ENCODE measurements at regions not wholly inside any gene's neighbourhood (a gene's known extent, or its start where the extent isn't known, plus 50 kb on each side); places are given as distances from the start of the nearest gene placed in this dataset.

DNA sequence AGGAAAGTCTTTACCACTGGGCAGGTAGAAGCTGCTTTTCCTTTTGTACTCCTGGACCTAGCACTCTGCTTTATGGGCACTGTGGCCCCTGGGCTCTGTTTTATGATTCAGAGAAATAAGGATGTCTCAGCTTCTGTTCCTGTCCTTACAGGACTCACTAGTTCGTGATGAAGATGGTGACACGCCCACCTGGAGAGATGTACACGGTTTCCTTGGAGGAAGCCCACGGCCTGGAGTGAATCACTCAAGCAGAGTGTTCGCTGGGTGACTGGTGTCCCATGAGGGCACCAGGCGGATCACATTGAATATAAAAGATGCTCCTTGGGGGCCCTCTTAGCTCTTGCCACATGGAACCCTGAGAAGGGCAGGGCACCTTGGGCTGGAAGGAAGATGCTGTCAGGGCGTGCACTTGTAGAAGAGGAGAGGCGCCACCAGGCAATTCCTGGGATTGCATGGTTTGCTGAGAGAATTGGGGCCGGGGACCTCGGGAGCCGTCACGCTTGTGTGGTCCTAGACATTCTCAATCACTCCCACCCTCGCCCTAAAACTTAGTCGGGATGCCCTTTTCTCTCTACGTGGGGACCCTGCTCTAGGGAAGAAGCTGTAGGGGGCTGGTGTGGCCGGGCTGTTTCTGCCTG, 202.6 kb downstream of the TSHZ3 start:
- Histone ChIP-seq H3K36me3 (ENCODE audit: low read depth) (no peaks in the 10 kb centered on the region), H3K9me3 (no peaks in the 10 kb centered on the region), H3K4me1 (ENCODE audit: low read depth) (no peaks in the 10 kb centered on the region), H3K4me3 (no peak overlapping the region)
- TF ChIP-seq, protein P1, sequence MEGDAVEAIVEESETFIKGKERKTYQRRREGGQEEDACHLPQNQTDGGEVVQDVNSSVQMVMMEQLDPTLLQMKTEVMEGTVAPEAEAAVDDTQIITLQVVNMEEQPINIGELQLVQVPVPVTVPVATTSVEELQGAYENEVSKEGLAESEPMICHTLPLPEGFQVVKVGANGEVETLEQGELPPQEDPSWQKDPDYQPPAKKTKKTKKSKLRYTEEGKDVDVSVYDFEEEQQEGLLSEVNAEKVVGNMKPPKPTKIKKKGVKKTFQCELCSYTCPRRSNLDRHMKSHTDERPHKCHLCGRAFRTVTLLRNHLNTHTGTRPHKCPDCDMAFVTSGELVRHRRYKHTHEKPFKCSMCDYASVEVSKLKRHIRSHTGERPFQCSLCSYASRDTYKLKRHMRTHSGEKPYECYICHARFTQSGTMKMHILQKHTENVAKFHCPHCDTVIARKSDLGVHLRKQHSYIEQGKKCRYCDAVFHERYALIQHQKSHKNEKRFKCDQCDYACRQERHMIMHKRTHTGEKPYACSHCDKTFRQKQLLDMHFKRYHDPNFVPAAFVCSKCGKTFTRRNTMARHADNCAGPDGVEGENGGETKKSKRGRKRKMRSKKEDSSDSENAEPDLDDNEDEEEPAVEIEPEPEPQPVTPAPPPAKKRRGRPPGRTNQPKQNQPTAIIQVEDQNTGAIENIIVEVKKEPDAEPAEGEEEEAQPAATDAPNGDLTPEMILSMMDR (IDR thresholded peaks at IDR 0.05) = no peak
- ATAC-seq (no peak), DNase-seq (no peak)
- intact Hi-C loops (cut with DNase I, micrococcal nuclease) = no loop called here

DNA sequence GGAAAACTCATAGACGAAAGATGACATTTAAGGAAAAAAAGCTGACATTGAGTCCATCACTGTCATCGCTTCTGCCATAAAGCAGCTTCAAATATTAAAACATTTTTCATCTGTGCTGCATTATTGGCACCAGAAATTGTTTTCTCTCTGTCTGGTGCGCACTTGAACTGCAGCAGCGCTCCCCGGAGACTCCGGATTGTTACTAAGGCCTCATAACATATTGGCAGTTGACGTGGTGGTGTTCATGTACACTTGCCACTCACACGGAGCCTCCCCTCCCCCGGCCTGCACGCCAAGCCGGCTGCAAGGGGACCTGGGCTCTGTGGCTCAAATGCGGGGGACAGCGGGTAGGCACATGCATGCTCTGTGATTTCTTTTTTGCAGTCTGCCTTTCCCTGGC, 203.2 kb downstream of the TSHZ3 start:
- TF ChIP-seq, protein P1 (IDR thresholded peaks at IDR 0.05) = no peak
- DNase-seq = no peak
- ATAC-seq = no peak
- Histone ChIP-seq H3K4me1 (ENCODE audit: low read depth) (no peaks in the 10 kb centered on the region), H3K9me3 (no peaks in the 10 kb centered on the region), H3K4me3 (no peak overlapping the region), H3K36me3 (ENCODE audit: low read depth) (no peaks in the 10 kb centered on the region)
- intact Hi-C loops (cut with DNase I, micrococcal nuclease) = no loop called here

DNA sequence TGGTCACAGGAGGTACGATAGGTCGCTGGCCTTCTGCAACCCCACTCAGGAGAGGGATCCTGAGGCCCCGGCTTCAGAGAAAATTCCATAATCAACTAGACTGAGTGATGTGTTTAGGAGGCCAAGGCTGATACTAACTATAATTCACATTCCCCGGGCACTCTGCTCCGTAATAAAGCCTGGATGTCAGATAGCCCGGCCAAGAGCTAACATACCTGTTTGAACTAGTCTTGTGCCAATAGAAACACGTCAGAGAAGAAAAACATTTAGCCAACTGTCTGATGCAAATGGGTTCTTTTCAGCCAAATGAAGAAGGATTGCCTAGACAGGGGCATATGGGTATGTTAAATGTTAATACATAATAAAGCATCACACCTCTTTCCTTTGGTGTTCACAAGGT, 204.2 kb downstream of the TSHZ3 start:
- TF ChIP-seq, protein P1 (IDR thresholded peaks at IDR 0.05) = no peak
- H3K36me3 ChIP-seq (ENCODE audit: low read depth) = no peaks in the 10 kb centered on the region
- no peak for DNase-seq
- intact Hi-C loops (cut with DNase I, micrococcal nuclease) = no loop called here
- no peak overlapping the region for H3K4me3 ChIP-seq
- H3K9me3 ChIP-seq = no peaks in the 10 kb centered on the region
- ATAC-seq = no peak
- no peaks in the 10 kb centered on the region for H3K4me1 ChIP-seq (ENCODE audit: low read depth)

DNA sequence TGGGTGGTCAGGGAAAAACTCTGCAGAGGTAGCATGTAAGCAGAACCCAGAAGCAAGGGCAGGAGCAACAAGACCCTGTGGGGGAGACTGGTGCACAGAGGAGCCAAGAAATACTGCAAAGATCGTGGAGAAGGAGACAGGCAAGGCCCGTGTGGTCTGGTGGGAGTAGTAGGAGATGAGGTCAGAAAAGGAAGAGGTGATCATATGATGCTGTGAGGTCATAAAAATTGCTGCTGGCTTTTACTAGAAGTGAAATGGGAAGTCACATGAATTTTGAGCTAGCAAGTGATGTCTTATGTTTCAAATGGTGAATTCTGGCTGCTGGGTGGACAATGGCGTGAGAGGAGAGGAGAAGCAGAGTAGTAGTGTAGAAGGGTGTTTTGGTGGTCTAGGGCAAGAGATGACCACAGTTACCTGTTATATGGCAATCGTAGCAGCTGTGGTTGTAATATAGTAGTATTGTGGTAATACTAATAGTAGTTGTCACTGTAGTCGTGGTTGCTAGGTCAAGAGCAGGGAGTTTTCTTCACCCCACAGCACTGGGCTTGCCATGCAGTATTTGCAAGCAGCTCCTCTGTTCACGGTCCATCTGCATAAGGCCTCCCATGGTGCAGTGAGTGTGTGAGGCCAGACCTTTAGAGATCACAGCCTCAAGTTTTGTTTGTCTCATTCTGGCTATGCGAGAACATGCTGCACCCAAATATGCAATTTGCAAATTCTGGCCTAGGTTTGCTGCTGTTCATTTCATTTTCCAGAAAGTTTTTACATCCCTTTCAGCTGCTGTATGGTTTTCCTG, 205.0 kb downstream of the TSHZ3 start:
- TF ChIP-seq, protein P1 (IDR thresholded peaks at IDR 0.05) = no peak
- no peak for ATAC-seq
- intact Hi-C loops (cut with DNase I, micrococcal nuclease) = no loop called here
- Histone ChIP-seq H3K4me3 (no peak overlapping the region), H3K36me3 (ENCODE audit: low read depth) (no peaks in the 10 kb centered on the region), H3K4me1 (ENCODE audit: low read depth) (no peaks in the 10 kb centered on the region), H3K9me3 (no peaks in the 10 kb centered on the region)
- DNase-seq = no peak

DNA sequence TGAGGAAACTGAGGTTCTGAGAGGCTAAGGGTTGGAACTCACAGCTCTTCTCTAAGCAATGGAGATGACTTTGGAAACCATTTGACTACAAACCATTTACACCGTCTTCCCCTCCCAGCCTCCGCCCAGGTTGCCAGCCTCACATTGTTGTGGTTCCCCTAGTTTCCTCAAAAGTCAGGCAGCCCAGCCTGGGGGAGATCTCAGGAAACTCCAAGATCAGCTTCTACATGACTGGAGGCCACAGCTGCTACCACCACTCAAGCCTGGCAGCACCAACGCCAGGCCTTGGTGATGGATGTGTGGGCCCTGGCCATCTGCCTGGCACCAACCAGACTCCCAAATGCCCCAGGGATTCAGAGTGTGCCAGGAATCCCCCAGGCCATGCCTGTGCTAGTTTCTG, 207.9 kb downstream of the TSHZ3 start:
- DNase-seq (no peak), ATAC-seq (no peak)
- H3K9me3 ChIP-seq = no peaks in the 10 kb centered on the region
- TF ChIP-seq, protein P1 (IDR thresholded peaks at IDR 0.05) = no peak
- intact Hi-C loops (cut with DNase I, micrococcal nuclease) = no loop called here
- no peaks in the 10 kb centered on the region for H3K4me1 ChIP-seq (ENCODE audit: low read depth)
- no peak overlapping the region for H3K4me3 ChIP-seq
- H3K36me3 ChIP-seq (ENCODE audit: low read depth) = no peaks in the 10 kb centered on the region
